ENCODE measurements at regions not wholly inside any gene's neighbourhood (a gene's known extent, or its start where the extent isn't known, plus 50 kb on each side); places are given as distances from the start of the nearest gene placed in this dataset.

GRCh38 chr11:119474682-119475596 lies 52.0 kb upstream of the THY1 start:
- H3K27ac Mint-ChIP-seq (ENCODE audit: unreplicated experiment): peak overlapping the region; percentile 65
- peaks cover 27% of the 10 kb centered on the region for H3K4me1 Mint-ChIP-seq (ENCODE audit: low read depth)
- H3K9me3 Mint-ChIP-seq (ENCODE audit: low read depth): no peaks in the 10 kb centered on the region
- H3K4me3 Mint-ChIP-seq (ENCODE audit: unreplicated experiment): no peak overlapping the region
- no peak for DNase-seq (ENCODE audit: low spot score)
- peaks cover 22% of the 10 kb centered on the region for H3K27me3 Mint-ChIP-seq (ENCODE audit: low read depth)
- peak; percentile 97 for TF ChIP-seq CTCF (IDR thresholded peaks at IDR 0.05)
- no peaks in the 10 kb centered on the region for H3K36me3 Mint-ChIP-seq (ENCODE audit: low read depth)

- Mint-ChIP-seq H3K27me3 (ENCODE audit: low read depth) (peaks cover 17% of the 10 kb centered on the region), H3K27ac (ENCODE audit: unreplicated experiment) (no peak overlapping the region), H3K4me1 (ENCODE audit: low read depth) (peaks cover 27% of the 10 kb centered on the region)
These were observed 51.1 kb upstream of the THY1 start for GRCh38 chr11:119473901-119474681.

GRCh38 chr11:119473226-119473625 lies 50.3 kb upstream of the THY1 start:
- no peaks in the 10 kb centered on the region for H3K36me3 Mint-ChIP-seq (ENCODE audit: low read depth)
- TF ChIP-seq CTCF (IDR thresholded peaks at IDR 0.05): no peak
- peaks cover 27% of the 10 kb centered on the region for H3K4me1 Mint-ChIP-seq (ENCODE audit: low read depth)
- H3K4me3 Mint-ChIP-seq (ENCODE audit: unreplicated experiment): no peak overlapping the region
- H3K27ac Mint-ChIP-seq (ENCODE audit: unreplicated experiment): no peak overlapping the region
- peaks cover 17% of the 10 kb centered on the region for H3K27me3 Mint-ChIP-seq (ENCODE audit: low read depth)
- DNase-seq (ENCODE audit: low spot score): no peak
- H3K9me3 Mint-ChIP-seq (ENCODE audit: low read depth): no peaks in the 10 kb centered on the region

More at GRCh38 chr11:119473901-119474681, 51.1 kb upstream of the THY1 start:
- no peaks in the 10 kb centered on the region for H3K36me3 Mint-ChIP-seq (ENCODE audit: low read depth)
- DNase-seq (ENCODE audit: low spot score): no peak
- no peaks in the 10 kb centered on the region for H3K9me3 Mint-ChIP-seq (ENCODE audit: low read depth)
- no peak for TF ChIP-seq CTCF (IDR thresholded peaks at IDR 0.05)
- H3K4me3 Mint-ChIP-seq (ENCODE audit: unreplicated experiment): no peak overlapping the region

GRCh38 chr11:119472856-119473222 lies 49.9 kb upstream of the THY1 start:
- no peak for TF ChIP-seq CTCF (IDR thresholded peaks at IDR 0.05)
- no peak for DNase-seq (ENCODE audit: low spot score)
- H3K9me3 Mint-ChIP-seq (ENCODE audit: low read depth): peaks cover 1% of the 10 kb centered on the region
- no peak overlapping the region for H3K27ac Mint-ChIP-seq (ENCODE audit: unreplicated experiment)
- peaks cover 27% of the 10 kb centered on the region for H3K4me1 Mint-ChIP-seq (ENCODE audit: low read depth)
- peaks cover 14% of the 10 kb centered on the region for H3K27me3 Mint-ChIP-seq (ENCODE audit: low read depth)
- H3K36me3 Mint-ChIP-seq (ENCODE audit: low read depth): no peaks in the 10 kb centered on the region
- no peak overlapping the region for H3K4me3 Mint-ChIP-seq (ENCODE audit: unreplicated experiment)

All from chondrocyte (in vitro differentiated cells).